Small intestine (tissue), 7 donors: ENCODE measurements at regions not wholly inside any gene's neighbourhood (a gene's known extent, or its start where the extent isn't known, plus 50 kb on each side); places are given as distances from the start of the nearest gene placed in this dataset.

Experiments
- DNase-seq, 2 donors: peaks; one replicate each; pipeline versions ENCODE4 v3.0.0 to v3.0.0-alpha.2; 2013
- FAIRE-seq: peaks from 2 replicates; lab custom pipeline; 2012; peaks lifted over from hg19 to GRCh38; lab: Jason Lieb, UNC
- H3K27ac ChIP-seq, 3 donors: one replicate each; pipeline ENCODE4 v1.5.1; 2013; ENCODE audit warnings: low read length in 2 of 3, mild to moderate bottlenecking in 2 of 3, control low read depth in 1 of 3, inconsistent platforms in 1 of 3, low read depth in 1 of 3, moderate library complexity in 1 of 3
- H3K27me3 ChIP-seq, 3 donors: one replicate each; pipeline ENCODE4 v1.6.1; 2013; ENCODE audit warnings: low read length in 3 of 3, inconsistent platforms in 1 of 3; ENCODE audit not compliant: control insufficient read depth in 3 of 3, insufficient read depth in 3 of 3
- H3K36me3 ChIP-seq, 3 donors: one replicate each; pipeline ENCODE4 v1.6.1; 2013; ENCODE audit warnings: low read length in 3 of 3, inconsistent platforms in 1 of 3, low read depth in 1 of 3, mild to moderate bottlenecking in 1 of 3, moderate library complexity in 1 of 3; ENCODE audit not compliant: control insufficient read depth in 3 of 3, insufficient read depth in 2 of 3
- H3K4me1 ChIP-seq, 3 donors: one replicate each; pipeline ENCODE4 v1.6.1; 2013; ENCODE audit warnings: low read length in 2 of 3, inconsistent platforms in 1 of 3, low read depth in 1 of 3, mild to moderate bottlenecking in 1 of 3, moderate library complexity in 1 of 3; ENCODE audit not compliant: control insufficient read depth in 3 of 3, insufficient read depth in 2 of 3
- H3K4me3 ChIP-seq, 3 donors: one replicate each; pipeline ENCODE4 v1.5.1; 2013; ENCODE audit warnings: low read length in 3 of 3, control low read depth in 1 of 3, inconsistent platforms in 1 of 3, low read depth in 1 of 3, mild to moderate bottlenecking in 1 of 3, moderate library complexity in 1 of 3
- H3K9me3 ChIP-seq, 2 donors: one replicate each; pipeline ENCODE4 v1.6.1; 2013; ENCODE audit warnings: low read depth in 1 of 2, low read length in 1 of 2; ENCODE audit not compliant: control insufficient read depth in 2 of 2, insufficient read depth in 1 of 2
- WGBS, 3 donors: extraction: QIAGEN DNeasy Blood & Tissue Kit; methylation state at CpG; one replicate each; pipeline ENCODE4 v1.1.7; 2013; 5-methylcytosine and 5-hydroxymethylcytosine counted together
- donor health status: healthy with polysubstance abuse.
- donor health status: control.
- donor health status: control.
- donor health status: Bipolar disorder and iron deficiency.
- donor health status: healthy.

DNA sequence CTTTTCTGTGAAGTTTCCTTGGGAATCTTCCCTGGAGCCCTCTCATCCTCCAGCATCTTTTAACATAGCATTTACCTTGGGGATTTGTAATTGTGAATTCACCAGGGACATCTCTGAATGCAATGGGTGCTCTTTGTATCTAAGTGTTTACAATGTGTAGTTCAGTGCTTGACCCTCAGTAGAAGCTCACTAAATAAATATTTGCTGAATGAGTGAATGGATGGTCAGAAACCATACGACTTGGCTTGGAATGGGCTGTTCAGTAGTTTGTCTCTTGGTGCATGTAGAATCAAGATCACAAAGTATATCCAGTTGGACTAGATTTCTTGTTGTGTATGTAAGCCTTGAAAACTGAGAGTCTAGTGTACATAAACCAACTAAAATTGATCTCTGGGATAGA lies 81.8 kb upstream of the MEF2C start:
- no peaks in the 10 kb centered on the region for H3K27me3 ChIP-seq
- DNase-seq (no peak), FAIRE-seq (no peak)
- no peaks in the 10 kb centered on the region for H3K9me3 ChIP-seq
- no peak overlapping the region for H3K4me3 ChIP-seq
- H3K27ac ChIP-seq: no peak overlapping the region
- WGBS, 3 donors: 23 to 56% (median 39%) methylated on average over 1 of the region's 1 CpG
- H3K4me1 ChIP-seq: no peaks in the 10 kb centered on the region
- H3K36me3 ChIP-seq: no peaks in the 10 kb centered on the region

DNA sequence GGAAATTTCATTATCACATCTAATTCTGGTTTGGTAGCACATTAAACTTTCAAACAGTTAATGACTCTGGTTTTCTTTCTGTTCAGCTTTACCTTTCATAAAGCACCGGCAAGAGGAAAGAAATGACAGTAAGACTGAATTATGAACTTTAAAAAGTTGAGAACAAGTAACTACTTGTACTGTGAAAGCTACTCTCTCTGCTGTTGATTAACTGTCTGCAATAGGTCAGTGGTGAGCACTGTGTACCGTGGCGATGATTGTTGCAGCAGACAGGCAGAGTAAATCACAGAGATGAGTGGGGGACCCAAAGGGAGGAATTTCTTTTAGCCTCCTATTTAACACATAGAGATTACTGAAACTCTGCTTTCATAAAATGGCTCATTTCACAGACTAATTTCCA lies 74.0 kb upstream of the MEF2C start:
- Histone ChIP-seq H3K27ac (no peak overlapping the region), H3K4me1 (no peaks in the 10 kb centered on the region), H3K9me3 (no peaks in the 10 kb centered on the region), H3K4me3 (no peak overlapping the region), H3K27me3 (no peaks in the 10 kb centered on the region), H3K36me3 (no peaks in the 10 kb centered on the region)
- DNase-seq (no peak), FAIRE-seq (no peak)
- WGBS, 3 donors: 72 to 76% (median 72%) methylated on average over 3 of the region's 3 CpGs

DNA sequence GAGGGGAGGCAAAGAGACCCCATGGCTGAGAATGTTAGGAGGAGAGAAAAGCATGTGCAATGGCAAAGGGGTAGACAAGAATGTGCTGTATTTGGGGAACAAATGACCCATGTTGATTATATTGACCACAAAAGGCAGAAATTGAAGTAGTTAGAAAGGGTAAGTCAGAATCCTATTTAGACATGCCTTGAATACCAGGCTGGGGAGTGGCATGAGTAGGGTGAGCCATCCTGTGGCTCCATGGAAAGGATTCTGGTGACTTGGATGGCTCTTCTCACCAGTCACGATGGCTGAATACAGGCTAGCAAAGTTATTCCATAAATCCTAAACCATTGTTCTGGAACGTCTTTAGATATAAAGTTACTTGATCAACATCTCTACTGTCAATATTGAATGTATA lies 73.4 kb upstream of the MEF2C start:
- 67 to 87% (median 67%) methylated on average over 2 of the region's 2 CpGs for WGBS, 3 donors
- no peak for FAIRE-seq

DNA sequence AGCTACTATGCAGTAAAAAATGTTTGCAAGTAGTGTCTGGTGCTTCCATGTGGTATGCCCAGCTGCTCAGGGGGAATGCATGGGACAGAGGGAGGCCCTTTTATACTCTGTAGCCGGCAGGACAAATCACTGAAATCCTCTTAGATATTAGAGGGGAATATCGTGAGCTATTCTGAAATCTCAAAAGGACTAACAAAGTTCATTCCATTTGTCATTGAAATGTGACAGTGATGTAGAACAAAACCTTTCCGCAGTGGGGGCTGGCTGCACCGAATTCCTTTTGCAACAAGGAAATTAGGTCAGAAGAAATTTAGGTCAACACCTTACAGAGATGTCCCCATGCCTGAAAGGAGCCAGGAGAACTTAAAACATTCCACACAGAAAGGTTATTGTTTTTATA lies 72.4 kb upstream of the MEF2C start:
- no peaks in the 10 kb centered on the region for H3K9me3 ChIP-seq
- H3K36me3 ChIP-seq: no peaks in the 10 kb centered on the region
- no peaks in the 10 kb centered on the region for H3K4me1 ChIP-seq
- no peak overlapping the region for H3K4me3 ChIP-seq
- H3K27me3 ChIP-seq: no peaks in the 10 kb centered on the region
- 69 to 88% (median 79%) methylated on average over 4 of the region's 4 CpGs for WGBS, 3 donors
- FAIRE-seq (no peak), DNase-seq (no peak)
- no peak overlapping the region for H3K27ac ChIP-seq

More for the DNA sequence above, 73.4 kb upstream of the MEF2C start:
- no peaks in the 10 kb centered on the region for H3K9me3 ChIP-seq
- H3K36me3 ChIP-seq: no peaks in the 10 kb centered on the region
- H3K4me1 ChIP-seq: no peaks in the 10 kb centered on the region
- no peak for DNase-seq
- H3K27ac ChIP-seq: no peak overlapping the region
- no peaks in the 10 kb centered on the region for H3K27me3 ChIP-seq
- H3K4me3 ChIP-seq: no peak overlapping the region

DNA sequence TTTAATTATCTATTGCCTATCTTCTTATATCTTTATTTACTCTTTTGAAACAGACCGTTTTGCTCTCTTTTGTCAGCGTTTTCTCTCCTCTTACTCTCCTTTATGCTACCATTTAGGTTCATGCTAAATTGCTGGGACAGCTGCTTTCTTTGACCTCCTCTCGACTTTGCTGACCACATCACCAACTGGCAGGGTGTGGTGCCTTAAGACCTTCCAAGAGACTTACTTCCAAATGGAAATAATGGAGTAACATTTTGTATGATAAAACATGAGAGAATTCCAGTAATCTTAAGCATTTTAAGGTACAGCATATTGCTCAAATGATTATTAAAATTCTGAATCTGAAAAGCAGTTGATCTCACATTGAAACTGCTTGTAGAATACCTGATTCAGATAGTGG lies 71.5 kb upstream of the MEF2C start:
- FAIRE-seq: no peak
- Histone ChIP-seq H3K4me1 (no peaks in the 10 kb centered on the region), H3K4me3 (no peak overlapping the region), H3K36me3 (no peaks in the 10 kb centered on the region), H3K9me3 (no peaks in the 10 kb centered on the region), H3K27ac (no peak overlapping the region), H3K27me3 (no peaks in the 10 kb centered on the region)
- DNase-seq: no peak
- WGBS, 3 donors: 53 to 68% (median 64%) methylated on average over 3 of the region's 3 CpGs

DNA sequence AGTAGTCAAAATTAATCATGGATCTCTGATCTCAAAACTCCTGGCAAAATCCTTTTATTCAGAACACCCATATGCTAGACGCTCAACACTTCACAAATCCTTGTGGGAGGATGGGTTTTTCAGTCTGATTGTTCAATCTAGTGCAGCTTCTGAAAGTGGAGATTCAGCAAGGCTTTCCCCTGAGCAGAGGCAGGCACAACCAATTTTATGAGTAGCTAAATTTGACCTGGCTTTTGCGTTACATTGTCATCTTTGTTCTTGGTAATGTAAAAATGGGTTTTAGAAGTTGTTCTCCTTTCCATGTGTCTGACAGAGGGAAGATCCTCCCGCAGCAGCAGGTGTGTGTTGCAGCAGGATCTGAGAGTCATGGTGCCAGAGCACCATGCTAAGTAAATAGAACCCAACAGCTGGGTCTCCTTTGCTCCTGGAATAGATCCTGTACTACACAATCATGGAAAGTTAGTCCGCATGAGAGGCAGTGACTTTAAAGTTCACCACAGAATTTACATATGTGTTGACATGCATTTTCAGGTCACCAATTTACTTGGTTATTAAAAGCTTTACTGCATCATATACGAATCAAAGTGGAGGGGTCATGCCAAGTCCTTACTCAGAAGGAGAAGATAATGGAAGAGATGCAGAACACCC lies 70.1 kb upstream of the MEF2C start:
- FAIRE-seq: no peak
- 74 to 85% (median 79%) methylated on average over 5 of the region's 5 CpGs for WGBS, 3 donors

DNA sequence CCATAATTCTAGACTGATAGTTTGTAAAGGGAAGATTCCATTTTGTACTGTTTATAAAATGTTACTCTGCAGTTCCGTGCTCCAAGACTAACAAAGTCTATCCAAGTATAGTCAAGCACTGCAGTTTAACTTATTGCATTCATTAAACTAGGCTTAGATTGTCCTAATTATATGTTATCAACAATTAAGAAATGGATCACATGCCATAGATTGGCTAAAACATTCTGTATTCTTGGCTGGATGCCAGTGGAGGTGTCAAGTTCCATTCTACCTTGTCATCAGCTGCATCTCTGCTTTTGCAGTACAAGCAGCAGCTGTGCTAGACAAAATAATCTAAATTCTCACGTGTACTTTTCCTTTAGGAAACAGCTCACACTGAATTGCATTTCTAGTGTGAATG lies 69.4 kb upstream of the MEF2C start:
- H3K4me1 ChIP-seq: no peaks in the 10 kb centered on the region
- H3K4me3 ChIP-seq: no peak overlapping the region
- FAIRE-seq (no peak), DNase-seq (peak; percentile 3 to 12)
- H3K27ac ChIP-seq: no peak overlapping the region
- WGBS, 3 donors: 27 to 47% (median 36%) methylated on average over 2 of the region's 2 CpGs
- H3K9me3 ChIP-seq: no peaks in the 10 kb centered on the region
- H3K36me3 ChIP-seq: no peaks in the 10 kb centered on the region
- peaks cover 0 to 4% (median 0%) of the 10 kb centered on the region in 3 donors for H3K27me3 ChIP-seq

More for the DNA sequence above, 70.1 kb upstream of the MEF2C start:
- Histone ChIP-seq H3K9me3 (no peaks in the 10 kb centered on the region), H3K27ac (no peak overlapping the region), H3K27me3 (peaks cover 0 to 4% (median 0%) of the 10 kb centered on the region in 3 donors), H3K4me1 (no peaks in the 10 kb centered on the region), H3K36me3 (no peaks in the 10 kb centered on the region), H3K4me3 (no peak overlapping the region)
- no peak for DNase-seq

DNA sequence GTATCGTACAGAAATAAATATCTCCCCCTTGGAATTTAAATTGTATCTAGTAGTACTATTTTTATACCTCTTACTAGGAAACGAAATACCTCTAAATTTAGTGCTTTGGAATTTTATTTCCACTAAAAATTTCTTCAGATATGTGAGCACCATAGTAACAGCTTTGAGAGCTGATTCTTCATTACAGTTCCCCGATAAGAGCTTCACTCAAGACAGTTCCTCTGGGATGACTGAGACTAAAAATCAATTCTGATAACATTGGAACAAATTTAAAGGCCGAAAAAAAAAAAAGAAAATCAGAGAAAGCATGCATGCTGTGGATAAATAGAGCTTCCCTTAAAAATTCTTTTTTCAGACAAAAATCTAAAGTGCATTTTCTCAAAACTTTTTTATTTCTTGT lies 68.5 kb upstream of the MEF2C start:
- peaks cover 0 to 4% (median 0%) of the 10 kb centered on the region in 3 donors for H3K27me3 ChIP-seq
- no peak overlapping the region for H3K4me3 ChIP-seq
- no peak overlapping the region for H3K27ac ChIP-seq
- no peak for FAIRE-seq
- 65 to 77% (median 67%) methylated on average over 4 of the region's 4 CpGs for WGBS, 3 donors
- no peak for DNase-seq
- H3K36me3 ChIP-seq: no peaks in the 10 kb centered on the region
- no peaks in the 10 kb centered on the region for H3K4me1 ChIP-seq
- H3K9me3 ChIP-seq: no peaks in the 10 kb centered on the region
